GM12891 (cell line): ENCODE measurements at regions not wholly inside any gene's neighbourhood (a gene's known extent, or its start where the extent isn't known, plus 50 kb on each side); places are given as distances from the start of the nearest gene placed in this dataset.
A peak's percentile ranks its signal among the peaks of the same experiment; 100 is the strongest.

Experiments used
- DNase-seq: peaks from one replicate; pipeline ENCODE4 v3.0.0; 2011; ENCODE audit warnings: low spot score; ENCODE audit not compliant: insufficient read length
- FAIRE-seq: peaks from 2 replicates; lab custom pipeline; 2011; peaks lifted over from hg19 to GRCh38; lab: Jason Lieb, UNC
- PAX5 ChIP-seq: IDR thresholded peaks from 2 replicates; pipeline ENCODE4 v1.6.1; 2011; ENCODE audit warnings: low read length, moderate library complexity, mild to moderate bottlenecking; ENCODE audit not compliant: insufficient read depth, severe bottlenecking
- POLR2A ChIP-seq: IDR thresholded peaks from 2 replicates; pipeline ENCODE4 v1.6.1; 2011; ENCODE audit warnings: low read depth, low read length, control low read depth
- POLR2AphosphoS5 ChIP-seq: IDR thresholded peaks from 2 replicates; pipeline ENCODE4 v1.6.1; 2011; ENCODE audit warnings: low read depth, low read length, control low read depth
- POU2F2 ChIP-seq: IDR thresholded peaks from 2 replicates; pipeline ENCODE4 v1.6.1; 2011; ENCODE audit warnings: low read depth, mild to moderate bottlenecking, control low read depth, low read length, moderate library complexity
- SPI1 ChIP-seq: IDR thresholded peaks from 2 replicates; pipeline ENCODE4 v1.6.1; 2011; ENCODE audit warnings: low read depth, low read length, control low read depth
- TAF1 ChIP-seq: IDR thresholded peaks from 2 replicates; pipeline ENCODE4 v1.6.1; 2011; ENCODE audit warnings: low read depth, low read length, control low read depth

DNA sequence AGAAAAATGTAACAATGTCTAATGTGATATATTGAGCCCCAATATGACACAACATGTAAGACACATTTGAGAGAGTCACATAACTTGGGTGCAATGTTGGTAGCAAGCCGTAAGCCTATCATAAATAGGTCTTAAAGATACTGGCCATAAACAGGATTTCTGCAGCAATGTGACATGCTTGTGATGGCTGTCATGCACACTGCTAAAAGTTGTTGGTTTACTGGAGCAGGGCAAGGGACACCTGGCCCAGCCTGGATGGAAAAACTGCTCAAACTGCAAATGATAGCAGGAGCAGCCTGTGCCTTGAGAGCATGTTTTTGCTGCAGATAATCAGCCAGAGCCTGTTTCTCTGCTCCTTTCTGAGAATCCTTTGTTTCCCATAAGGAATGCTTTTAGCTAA, 136.7 kb upstream of the ZNF91 start:
- FAIRE-seq (no peak), DNase-seq (no peak)
- no peak for TF ChIP-seq POLR2AphosphoS5
- TF ChIP-seq PAX5 = no peak
- no peak for TF ChIP-seq TAF1
- no peak for TF ChIP-seq POLR2A
- no peak for TF ChIP-seq POU2F2
- no peak for TF ChIP-seq SPI1

- FAIRE-seq (no peak), DNase-seq (no peak)
- no peak for TF ChIP-seq POU2F2
- no peak for TF ChIP-seq TAF1
- no peak for TF ChIP-seq PAX5
- no peak for TF ChIP-seq SPI1
- TF ChIP-seq POLR2AphosphoS5 = no peak
- TF ChIP-seq POLR2A = no peak
Measured at GRCh38 chr19:23531231-23531790, 136.0 kb upstream of the ZNF91 start.

GRCh38 chr19:23528376-23528775, 133.1 kb upstream of the ZNF91 start:
- TF ChIP-seq PAX5 (no peak), SPI1 (no peak), POU2F2 (no peak), POLR2A (no peak), POLR2AphosphoS5 (no peak), TAF1 (no peak)
- no peak for FAIRE-seq

GRCh38 chr19:23527797-23528196, 132.5 kb upstream of the ZNF91 start:
- DNase-seq (peak; percentile 5), FAIRE-seq (no peak)
- no peak for TF ChIP-seq TAF1

More at GRCh38 chr19:23528376-23528775, 133.1 kb upstream of the ZNF91 start:
- DNase-seq = no peak

- no peak for TF ChIP-seq POLR2AphosphoS5
- TF ChIP-seq POU2F2 = no peak
- no peak for TF ChIP-seq POLR2A
- no peak for TF ChIP-seq TAF1
- no peak for TF ChIP-seq SPI1
- no peak for TF ChIP-seq PAX5
- DNase-seq = no peak
- FAIRE-seq = no peak
Measured at GRCh38 chr19:23526302-23526701, 131.0 kb upstream of the ZNF91 start.

- TF ChIP-seq POLR2AphosphoS5 = no peak
- no peak for TF ChIP-seq POU2F2
- TF ChIP-seq TAF1 = no peak
- no peak for TF ChIP-seq SPI1
- no peak for TF ChIP-seq POLR2A
- no peak for TF ChIP-seq PAX5
- DNase-seq (no peak), FAIRE-seq (no peak)
Measured at GRCh38 chr19:23525276-23525852, 130.1 kb upstream of the ZNF91 start.

DNA sequence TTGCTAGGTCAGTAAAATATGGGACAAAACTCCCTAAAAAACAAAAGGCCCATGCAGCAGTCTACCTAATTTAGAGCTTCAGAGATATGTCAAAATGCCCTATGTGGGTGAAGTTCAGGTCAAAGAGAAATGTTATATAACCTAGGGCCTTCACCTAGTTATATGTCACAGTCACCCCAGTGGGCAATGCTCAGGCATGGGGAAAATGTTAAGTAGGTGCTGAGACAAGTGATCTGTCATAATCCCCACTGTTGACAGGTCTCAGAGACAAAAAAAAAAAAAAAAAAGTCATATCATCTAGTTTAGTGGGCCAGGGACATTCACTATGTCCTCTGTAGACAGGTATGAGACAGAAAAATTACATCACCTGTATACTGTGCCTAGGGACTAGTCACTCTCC, 128.6 kb upstream of the ZNF91 start:
- TF ChIP-seq PAX5 (no peak), POU2F2 (no peak), POLR2A (no peak), POLR2AphosphoS5 (no peak), SPI1 (no peak), TAF1 (no peak)
- no peak for DNase-seq
- no peak for FAIRE-seq

- TF ChIP-seq TAF1 (no peak), POLR2AphosphoS5 (no peak), POU2F2 (no peak), SPI1 (no peak), PAX5 (no peak), POLR2A (no peak)
- DNase-seq = no peak
- no peak for FAIRE-seq
Measured at GRCh38 chr19:23522431-23522830, 127.2 kb upstream of the ZNF91 start.

- FAIRE-seq (no peak), DNase-seq (no peak)
- no peak for TF ChIP-seq POLR2AphosphoS5
- no peak for TF ChIP-seq PAX5
- TF ChIP-seq SPI1 = no peak
- TF ChIP-seq POLR2A = no peak
- TF ChIP-seq POU2F2 = no peak
- no peak for TF ChIP-seq TAF1
Measured at GRCh38 chr19:23521471-23521870, 126.2 kb upstream of the ZNF91 start.

GRCh38 chr19:23520441-23520840, 125.2 kb upstream of the ZNF91 start:
- no peak for FAIRE-seq
- TF ChIP-seq PAX5 (no peak), SPI1 (no peak), POU2F2 (no peak), POLR2A (no peak), TAF1 (no peak), POLR2AphosphoS5 (no peak)
- no peak for DNase-seq
